ENCODE measurements at regions not wholly inside any gene's neighbourhood (a gene's known extent, or its start where the extent isn't known, plus 50 kb on each side); places are given as distances from the start of the nearest gene placed in this dataset.
A peak's percentile ranks its signal among the peaks of the same experiment; 100 is the strongest.

DNA sequence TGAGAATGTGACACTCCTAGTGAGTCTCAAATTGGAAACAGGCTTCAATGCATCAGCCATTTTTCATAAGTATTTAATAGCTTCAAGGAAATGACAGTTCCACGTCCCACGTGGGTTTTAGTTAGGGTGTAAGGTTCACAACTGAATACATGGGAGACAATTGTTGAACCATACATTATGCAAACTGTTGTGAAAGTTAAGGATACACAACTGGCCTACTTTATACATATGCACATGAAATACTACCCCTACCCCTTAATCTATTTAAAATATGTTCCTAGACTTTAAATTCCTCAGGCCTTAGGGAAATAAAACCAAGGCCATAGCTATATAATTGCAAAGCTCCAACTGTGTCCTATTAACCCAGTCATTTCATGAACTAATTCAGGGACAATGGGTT lies 436.1 kb downstream of the BTBD3 start:
- DNase-seq (ENCODE audit: low spot score) (no peak), ATAC-seq (no peak)

DNA sequence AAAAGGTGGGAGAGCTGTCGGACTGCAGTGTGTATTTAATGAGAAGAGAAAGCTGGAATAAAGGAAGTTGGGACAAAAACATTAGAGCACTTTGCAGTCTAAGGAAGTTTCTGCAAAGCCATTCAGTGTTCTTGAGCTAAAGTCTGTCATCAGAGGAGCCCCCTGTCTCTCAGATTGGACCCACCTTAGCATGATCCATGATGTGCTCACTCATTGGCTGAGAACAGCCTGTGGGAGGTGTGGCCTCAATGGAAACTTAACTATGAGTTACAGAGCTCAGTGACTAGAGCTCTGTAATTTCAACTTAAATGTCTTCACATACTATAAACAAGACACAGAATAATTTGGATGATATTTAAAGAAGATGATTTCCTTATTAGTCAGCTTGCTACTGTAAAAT lies 437.0 kb downstream of the BTBD3 start:
- ATAC-seq (no peak), DNase-seq (ENCODE audit: low spot score) (no peak)

GRCh38 chr20:12355185-12355584 lies 437.5 kb downstream of the BTBD3 start:
- no peak for ATAC-seq
- DNase-seq (ENCODE audit: low spot score) = no peak

GRCh38 chr20:12358006-12358654 lies 440.4 kb downstream of the BTBD3 start:
- ATAC-seq (peak; percentile 99), DNase-seq (ENCODE audit: low spot score) (peak; percentile 52)

- DNase-seq (ENCODE audit: low spot score) (no peak), ATAC-seq (peak; percentile 63)
Observed at GRCh38 chr20:12358655-12359009, 440.9 kb downstream of the BTBD3 start.

GRCh38 chr20:12371990-12372389 lies 454.3 kb downstream of the BTBD3 start:
- ATAC-seq (no peak), DNase-seq (ENCODE audit: low spot score) (no peak)

DNA sequence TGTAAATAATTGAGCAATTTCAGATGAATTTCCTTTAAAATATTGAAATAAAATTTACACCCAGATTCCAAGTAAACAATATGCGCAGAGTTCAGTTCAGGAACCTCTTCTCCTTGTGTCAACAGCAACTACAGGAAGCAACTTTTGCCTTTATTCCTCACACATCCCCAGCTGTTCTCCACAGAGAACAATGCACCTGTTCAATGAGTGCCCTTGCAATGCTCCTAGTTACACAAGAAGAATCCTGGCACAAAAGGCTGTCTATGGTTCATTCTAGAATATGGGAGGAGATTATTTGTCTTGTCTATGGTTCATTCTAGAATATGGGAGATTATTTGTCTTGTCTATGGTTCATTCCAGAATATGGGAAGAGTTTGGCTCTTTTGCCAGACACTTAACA lies 454.9 kb downstream of the BTBD3 start:
- ATAC-seq = no peak
- no peak for DNase-seq (ENCODE audit: low spot score)

- no peak for DNase-seq (ENCODE audit: low spot score)
- no peak for ATAC-seq
Observed at GRCh38 chr20:12375967-12376366, 458.3 kb downstream of the BTBD3 start.

DNA sequence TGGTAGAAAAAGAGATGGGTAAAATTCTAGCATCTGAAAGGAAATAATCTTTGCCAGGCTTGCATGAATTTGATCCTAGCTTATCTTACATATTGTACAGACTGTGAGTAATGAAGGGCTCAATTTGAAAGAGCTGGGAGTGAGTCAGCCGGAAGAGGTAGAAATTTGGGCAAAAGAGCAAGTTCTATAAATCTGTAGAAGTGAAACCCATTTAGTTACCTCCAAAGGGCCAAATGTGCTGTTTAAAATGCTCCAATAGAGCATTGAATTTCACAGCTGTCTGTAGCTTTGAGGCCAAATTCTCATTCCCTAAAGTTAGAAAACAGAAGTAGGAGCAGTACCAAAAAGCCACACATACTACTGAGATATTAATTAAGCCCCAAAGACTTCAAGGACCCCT lies 466.1 kb downstream of the BTBD3 start:
- no peak for DNase-seq (ENCODE audit: low spot score)
- no peak for ATAC-seq

DNA sequence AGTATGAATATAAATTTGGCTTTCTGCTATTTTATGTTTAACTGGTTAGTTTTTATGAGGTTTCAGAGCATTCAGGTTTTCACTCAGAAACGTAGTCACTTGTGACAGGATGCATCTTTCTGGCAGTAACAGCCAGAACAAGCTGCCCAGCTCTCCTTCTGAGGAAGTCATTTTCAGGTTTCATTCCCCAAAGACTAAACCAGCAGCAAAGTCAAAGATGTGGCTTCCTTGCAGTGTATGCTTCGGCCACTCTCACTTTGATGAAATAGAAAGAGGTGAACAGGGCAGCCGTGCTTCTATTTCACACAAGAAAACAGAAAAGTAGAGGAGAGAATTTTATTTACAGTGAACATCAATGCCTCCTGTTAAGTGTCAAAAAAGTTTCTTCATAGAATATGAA lies 469.1 kb downstream of the BTBD3 start:
- no peak for ATAC-seq
- DNase-seq (ENCODE audit: low spot score) = no peak

- DNase-seq (ENCODE audit: low spot score) (no peak), ATAC-seq (no peak)
Observed at GRCh38 chr20:12391099-12391498, 473.4 kb downstream of the BTBD3 start.

DNA sequence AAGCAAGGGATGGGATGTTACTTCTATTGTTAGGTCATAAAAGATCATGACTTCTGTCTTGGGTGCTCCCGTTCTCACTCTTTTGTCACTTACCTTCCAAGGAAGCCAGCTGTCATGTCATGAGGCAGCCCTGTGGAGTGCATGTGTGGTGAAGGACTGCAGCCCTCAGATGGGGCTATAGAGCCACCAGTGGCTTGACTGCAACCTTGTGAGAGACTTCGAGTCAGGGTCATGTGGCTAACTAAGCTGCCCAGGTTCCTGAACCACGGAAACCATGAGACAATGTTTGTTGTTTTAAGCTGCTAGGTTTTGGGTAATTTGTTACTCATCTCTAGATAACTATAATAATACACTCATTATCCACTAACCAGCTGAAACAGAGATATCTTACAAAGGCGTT lies 477.1 kb downstream of the BTBD3 start:
- ATAC-seq (no peak), DNase-seq (ENCODE audit: low spot score) (no peak)

GRCh38 chr20:12395353-12395752 lies 477.7 kb downstream of the BTBD3 start:
- ATAC-seq (no peak), DNase-seq (ENCODE audit: low spot score) (no peak)

DNA sequence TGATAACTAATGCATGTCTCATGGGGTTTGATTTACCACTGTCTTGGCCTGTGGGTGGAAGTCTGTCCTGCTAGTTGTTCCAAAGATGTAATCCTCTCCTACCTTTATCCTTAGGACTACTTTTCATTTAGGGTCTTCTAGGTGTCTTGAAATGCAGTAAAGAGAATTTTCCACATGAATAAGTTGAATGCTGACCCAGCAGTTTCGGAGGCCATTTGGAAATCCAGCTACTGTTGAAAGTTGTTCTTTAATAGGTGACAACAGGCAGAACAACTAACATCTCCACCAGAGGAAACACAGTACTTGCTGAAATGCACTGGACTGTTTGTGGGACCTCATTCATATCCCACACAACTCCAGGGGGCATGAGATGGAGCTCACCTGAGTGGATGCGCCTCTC lies 478.1 kb downstream of the BTBD3 start:
- DNase-seq (ENCODE audit: low spot score) = no peak
- no peak for ATAC-seq

GRCh38 chr20:12399110-12399836 lies 481.6 kb downstream of the BTBD3 start:
- no peak for ATAC-seq
- DNase-seq (ENCODE audit: low spot score) = no peak

- DNase-seq (ENCODE audit: low spot score) (no peak), ATAC-seq (no peak)
Observed at GRCh38 chr20:12404941-12405340, 487.2 kb downstream of the BTBD3 start.

DNA sequence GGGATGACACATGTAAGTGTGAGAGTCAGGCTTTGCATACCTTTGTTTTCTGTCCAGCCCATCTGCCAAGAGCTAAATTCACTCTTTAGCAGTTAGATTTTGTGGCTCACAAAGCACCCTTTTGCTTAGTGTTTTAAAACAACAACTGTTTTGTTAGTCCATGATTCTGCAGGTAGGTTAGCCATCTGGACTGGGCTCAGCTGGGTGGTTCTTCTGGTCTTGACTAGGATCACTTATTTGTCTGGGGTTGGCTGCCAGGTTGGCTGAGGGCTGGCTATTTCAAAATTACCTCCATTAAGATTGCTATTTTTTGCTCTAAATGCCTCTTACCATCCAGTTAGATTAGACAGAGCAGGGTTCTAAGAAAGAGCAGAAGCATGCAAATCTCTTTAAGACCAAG lies 489.3 kb downstream of the BTBD3 start:
- no peak for ATAC-seq
- DNase-seq (ENCODE audit: low spot score) = no peak

GRCh38 chr20:12409501-12409900 lies 491.8 kb downstream of the BTBD3 start:
- ATAC-seq = no peak
- DNase-seq (ENCODE audit: low spot score) = no peak

GRCh38 chr20:12410783-12411182 lies 493.1 kb downstream of the BTBD3 start:
- DNase-seq (ENCODE audit: low spot score) (no peak), ATAC-seq (no peak)

DNA sequence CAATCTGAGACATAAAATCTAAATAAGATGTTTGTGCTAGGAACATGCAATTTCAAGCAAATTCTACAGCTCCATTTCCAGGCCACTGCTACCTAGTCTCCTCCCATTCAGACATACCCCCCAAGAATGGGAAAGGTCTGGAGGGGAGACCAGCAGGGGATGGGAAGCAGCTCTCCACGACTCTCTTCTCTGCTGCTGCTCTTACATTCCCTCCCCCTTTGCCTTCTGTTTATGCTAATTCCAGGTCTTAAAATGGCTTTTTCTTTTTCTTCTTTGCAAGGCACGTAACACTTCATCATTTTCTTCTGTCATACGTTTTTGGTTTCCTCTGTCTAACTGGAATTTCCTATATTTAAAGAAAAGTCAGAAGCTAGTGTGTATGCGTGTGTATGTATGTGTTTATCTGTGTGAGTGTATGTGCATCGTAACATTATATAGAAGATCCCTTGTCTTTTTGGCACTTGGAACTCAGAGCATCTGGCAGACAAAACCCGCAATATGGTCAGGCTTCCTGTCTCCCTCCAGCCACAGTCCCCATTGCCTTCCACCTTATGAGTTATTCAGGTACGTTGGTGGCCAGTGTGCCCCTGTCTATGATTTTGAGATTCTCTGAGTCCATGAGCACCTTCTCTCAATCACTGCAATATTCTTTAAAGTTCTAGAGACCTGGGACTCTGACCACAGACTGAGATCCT lies 493.7 kb downstream of the BTBD3 start:
- ATAC-seq (no peak), DNase-seq (ENCODE audit: low spot score) (no peak)

- DNase-seq (ENCODE audit: low spot score) = no peak
- ATAC-seq = no peak
Observed at GRCh38 chr20:12413116-12413515, 495.4 kb downstream of the BTBD3 start.
